ENCODE measurements at regions not wholly inside any gene's neighbourhood (a gene's known extent, or its start where the extent isn't known, plus 50 kb on each side); places are given as distances from the start of the nearest gene placed in this dataset.

GRCh38 chr6:99736302-99736701 lies 129.7 kb downstream of the PRDM13 start:
- no peak for TF ChIP-seq CTCF (IDR thresholded peaks at IDR 0.05; ENCODE audit: borderline replicate concordance, insufficient read depth, low read depth, low read length)
- no peak overlapping the region for H3K4me3 ChIP-seq (ENCODE audit: low read depth, low read length)

- no peak for TF ChIP-seq CTCF (IDR thresholded peaks at IDR 0.05; ENCODE audit: borderline replicate concordance, insufficient read depth, low read depth, low read length)
- H3K4me3 ChIP-seq (ENCODE audit: low read depth, low read length) = no peak overlapping the region
Measured at GRCh38 chr6:99739526-99739925, 132.9 kb downstream of the PRDM13 start.

- TF ChIP-seq CTCF (IDR thresholded peaks at IDR 0.05; ENCODE audit: borderline replicate concordance, insufficient read depth, low read depth, low read length) = no peak
- no peak overlapping the region for H3K4me3 ChIP-seq (ENCODE audit: low read depth, low read length)
Measured at GRCh38 chr6:99741092-99741491, 134.5 kb downstream of the PRDM13 start.

- no peak for TF ChIP-seq CTCF (IDR thresholded peaks at IDR 0.05; ENCODE audit: borderline replicate concordance, insufficient read depth, low read depth, low read length)
Measured at GRCh38 chr6:99743647-99744046, 137.0 kb downstream of the PRDM13 start.

GRCh38 chr6:99745651-99746050 lies 139.0 kb downstream of the PRDM13 start:
- no peak for TF ChIP-seq CTCF (IDR thresholded peaks at IDR 0.05; ENCODE audit: borderline replicate concordance, insufficient read depth, low read depth, low read length)
- H3K4me3 ChIP-seq (ENCODE audit: low read depth, low read length) = no peak overlapping the region

More at GRCh38 chr6:99743647-99744046, 137.0 kb downstream of the PRDM13 start:
- no peak overlapping the region for H3K4me3 ChIP-seq (ENCODE audit: low read depth, low read length)

GRCh38 chr6:99746261-99746895 lies 139.7 kb downstream of the PRDM13 start:
- no peak overlapping the region for H3K4me3 ChIP-seq (ENCODE audit: low read depth, low read length)
- peak; percentile 62; the same call in 1 of the 2 replicates for TF ChIP-seq CTCF (IDR thresholded peaks at IDR 0.05; ENCODE audit: borderline replicate concordance, insufficient read depth, low read depth, low read length)

- H3K4me3 ChIP-seq (ENCODE audit: low read depth, low read length) = no peak overlapping the region
- TF ChIP-seq CTCF (IDR thresholded peaks at IDR 0.05; ENCODE audit: borderline replicate concordance, insufficient read depth, low read depth, low read length) = no peak
Measured at GRCh38 chr6:99761711-99762110, 155.1 kb downstream of the PRDM13 start.
